ENCODE measurements at regions not wholly inside any gene's neighbourhood (a gene's known extent, or its start where the extent isn't known, plus 50 kb on each side); places are given as distances from the start of the nearest gene placed in this dataset.
"Not testable (repeated sequence)": the region's sequence is repeated elsewhere in the genome, so short reads cannot be mapped to it uniquely, and the experiment has no call there.

DNA sequence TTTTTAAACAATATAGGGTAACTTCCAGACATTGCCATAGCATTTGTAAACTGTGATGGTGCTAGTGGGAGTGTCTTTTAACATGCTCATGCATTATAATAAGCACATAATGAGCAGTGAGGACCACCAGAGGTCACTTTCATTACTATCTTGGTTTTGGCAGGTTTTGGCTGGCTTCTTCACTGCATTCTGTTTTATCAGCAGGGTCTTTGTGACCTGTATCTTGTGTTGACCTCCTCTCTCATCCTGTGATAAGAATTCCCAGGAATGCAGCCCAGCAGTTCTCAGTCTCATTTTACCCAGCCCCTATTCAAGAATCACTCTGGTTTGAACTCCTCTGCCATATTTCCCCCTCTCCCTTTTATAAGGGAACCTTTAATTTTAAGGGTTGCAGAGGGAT is 91.3 kb downstream of the ZNF467 start:
- Histone ChIP-seq H3K9ac (ENCODE audit: insufficient read depth in 1 of 2, low read length in 2 of 2) (no peak overlapping the region), H3K27me3 (ENCODE audit: control insufficient read depth in 3 of 3, insufficient read depth in 3 of 3, low read length in 2 of 3) (no peaks in the 10 kb centered on the region), H3K4me3 (no peak overlapping the region), H3K9me3 (ENCODE audit: control insufficient read depth in 4 of 4, insufficient read depth in 3 of 4, low read length in 3 of 4) (peaks cover 0 to 4% (median 0%) of the 10 kb centered on the region in 4 donors), H3K4me1 (ENCODE audit: control insufficient read depth in 5 of 5, insufficient read depth in 5 of 5, low read length in 5 of 5) (peaks cover 0 to 3% (median 0%) of the 10 kb centered on the region in 5 donors), H3K36me3 (ENCODE audit: control insufficient read depth in 4 of 4, insufficient read depth in 4 of 4, low read length in 4 of 4) (no peaks in the 10 kb centered on the region), H3K27ac (ENCODE audit: low read depth in 1 of 2, low read length in 1 of 2) (no peak overlapping the region)
- TF ChIP-seq, protein P1, sequence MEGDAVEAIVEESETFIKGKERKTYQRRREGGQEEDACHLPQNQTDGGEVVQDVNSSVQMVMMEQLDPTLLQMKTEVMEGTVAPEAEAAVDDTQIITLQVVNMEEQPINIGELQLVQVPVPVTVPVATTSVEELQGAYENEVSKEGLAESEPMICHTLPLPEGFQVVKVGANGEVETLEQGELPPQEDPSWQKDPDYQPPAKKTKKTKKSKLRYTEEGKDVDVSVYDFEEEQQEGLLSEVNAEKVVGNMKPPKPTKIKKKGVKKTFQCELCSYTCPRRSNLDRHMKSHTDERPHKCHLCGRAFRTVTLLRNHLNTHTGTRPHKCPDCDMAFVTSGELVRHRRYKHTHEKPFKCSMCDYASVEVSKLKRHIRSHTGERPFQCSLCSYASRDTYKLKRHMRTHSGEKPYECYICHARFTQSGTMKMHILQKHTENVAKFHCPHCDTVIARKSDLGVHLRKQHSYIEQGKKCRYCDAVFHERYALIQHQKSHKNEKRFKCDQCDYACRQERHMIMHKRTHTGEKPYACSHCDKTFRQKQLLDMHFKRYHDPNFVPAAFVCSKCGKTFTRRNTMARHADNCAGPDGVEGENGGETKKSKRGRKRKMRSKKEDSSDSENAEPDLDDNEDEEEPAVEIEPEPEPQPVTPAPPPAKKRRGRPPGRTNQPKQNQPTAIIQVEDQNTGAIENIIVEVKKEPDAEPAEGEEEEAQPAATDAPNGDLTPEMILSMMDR (IDR thresholded peaks at IDR 0.05; ENCODE audit: control extremely low read depth, extremely low read depth), result no peak
- DNase-seq, result no peak
- no peak for ATAC-seq (ENCODE audit: insufficient read depth, low FRiP score)

DNA sequence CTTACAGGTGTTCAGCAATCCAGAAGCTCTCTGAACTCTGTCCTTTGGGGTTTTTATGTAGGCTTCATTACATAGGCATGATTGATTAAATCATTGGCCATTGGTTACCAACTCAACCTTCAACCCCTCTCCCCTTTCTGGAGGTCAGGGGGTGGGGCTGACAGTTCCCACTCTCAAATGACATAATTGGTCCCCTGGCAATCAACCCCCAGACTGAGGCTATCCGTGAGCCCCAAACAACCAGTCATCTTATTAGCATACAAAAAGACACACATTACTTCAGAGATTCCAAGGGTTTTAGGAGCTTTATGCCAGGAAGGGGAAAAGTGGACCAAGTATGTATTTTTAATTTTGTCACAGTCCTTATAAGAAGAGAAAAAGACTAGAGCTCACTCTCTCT is 92.1 kb downstream of the ZNF467 start:
- Histone ChIP-seq H3K9me3 (ENCODE audit: control insufficient read depth in 4 of 4, insufficient read depth in 3 of 4, low read length in 3 of 4) (peaks cover 0 to 4% (median 0%) of the 10 kb centered on the region in 4 donors), H3K36me3 (ENCODE audit: control insufficient read depth in 4 of 4, insufficient read depth in 4 of 4, low read length in 4 of 4) (no peaks in the 10 kb centered on the region), H3K4me1 (ENCODE audit: control insufficient read depth in 5 of 5, insufficient read depth in 5 of 5, low read length in 5 of 5) (peaks cover 0 to 3% (median 0%) of the 10 kb centered on the region in 5 donors), H3K27me3 (ENCODE audit: control insufficient read depth in 3 of 3, insufficient read depth in 3 of 3, low read length in 2 of 3) (no peaks in the 10 kb centered on the region), H3K27ac (ENCODE audit: low read depth in 1 of 2, low read length in 1 of 2) (no peak overlapping the region), H3K4me3 (no peak overlapping the region), H3K9ac (ENCODE audit: insufficient read depth in 1 of 2, low read length in 2 of 2) (no peak overlapping the region)
- no peak for ATAC-seq (ENCODE audit: insufficient read depth, low FRiP score)
- no peak for DNase-seq
- 38 to 75% methylated on average over 1 of the region's 1 CpG for WGBS, 2 donors
- TF ChIP-seq, protein P1 (IDR thresholded peaks at IDR 0.05; ENCODE audit: control extremely low read depth, extremely low read depth), result no peak

DNA sequence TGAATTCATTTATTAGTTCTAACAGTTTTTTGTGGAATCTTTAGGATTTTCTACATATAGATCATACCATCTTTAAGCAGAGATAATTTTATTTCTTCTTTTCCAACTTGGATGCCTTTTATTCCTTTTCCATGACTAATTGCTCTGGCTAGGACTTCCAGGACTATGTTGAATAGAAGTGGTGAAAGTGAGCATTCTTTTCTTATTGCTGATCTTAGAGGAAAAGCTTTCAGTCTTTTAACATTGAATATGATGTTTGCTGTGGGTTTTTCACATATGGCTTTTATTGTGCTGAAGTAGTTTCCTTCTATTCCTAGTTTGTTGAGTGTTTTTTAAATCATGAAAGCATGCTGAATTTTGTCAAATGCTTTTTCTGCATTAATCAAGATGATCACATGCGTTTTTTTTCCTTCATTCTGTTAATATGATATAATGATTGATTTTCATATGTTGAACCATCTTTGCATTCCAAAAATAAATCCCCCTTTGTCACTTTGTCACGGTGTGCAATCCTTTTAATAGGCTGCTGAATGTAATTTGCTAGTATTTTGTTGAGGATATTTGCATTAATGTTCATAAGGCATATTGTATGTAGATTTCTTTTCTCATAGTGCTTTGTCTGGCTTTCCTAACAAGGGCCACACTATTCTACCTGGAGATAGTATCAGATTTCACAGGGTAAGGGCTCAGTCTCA is 92.9 kb downstream of the ZNF467 start:
- WGBS, 2 donors, result 58 to 85% methylated on average over 2 of the region's 2 CpGs
- TF ChIP-seq, protein P1 (IDR thresholded peaks at IDR 0.05; ENCODE audit: control extremely low read depth, extremely low read depth), result no peak
- Histone ChIP-seq H3K36me3 (ENCODE audit: control insufficient read depth in 4 of 4, insufficient read depth in 4 of 4, low read length in 4 of 4) (no peaks in the 10 kb centered on the region), H3K9ac (ENCODE audit: insufficient read depth in 1 of 2, low read length in 2 of 2) (no peak overlapping the region), H3K27ac (ENCODE audit: low read depth in 1 of 2, low read length in 1 of 2) (no peak overlapping the region), H3K27me3 (ENCODE audit: control insufficient read depth in 3 of 3, insufficient read depth in 3 of 3, low read length in 2 of 3) (no peaks in the 10 kb centered on the region), H3K4me3 (no peak overlapping the region), H3K4me1 (ENCODE audit: control insufficient read depth in 5 of 5, insufficient read depth in 5 of 5, low read length in 5 of 5) (no peaks in the 10 kb centered on the region), H3K9me3 (ENCODE audit: control insufficient read depth in 4 of 4, insufficient read depth in 3 of 4, low read length in 3 of 4) (peaks cover 0 to 4% (median 0%) of the 10 kb centered on the region in 4 donors)
- DNase-seq, result no peak
- ATAC-seq (ENCODE audit: insufficient read depth, low FRiP score), result no peak

DNA sequence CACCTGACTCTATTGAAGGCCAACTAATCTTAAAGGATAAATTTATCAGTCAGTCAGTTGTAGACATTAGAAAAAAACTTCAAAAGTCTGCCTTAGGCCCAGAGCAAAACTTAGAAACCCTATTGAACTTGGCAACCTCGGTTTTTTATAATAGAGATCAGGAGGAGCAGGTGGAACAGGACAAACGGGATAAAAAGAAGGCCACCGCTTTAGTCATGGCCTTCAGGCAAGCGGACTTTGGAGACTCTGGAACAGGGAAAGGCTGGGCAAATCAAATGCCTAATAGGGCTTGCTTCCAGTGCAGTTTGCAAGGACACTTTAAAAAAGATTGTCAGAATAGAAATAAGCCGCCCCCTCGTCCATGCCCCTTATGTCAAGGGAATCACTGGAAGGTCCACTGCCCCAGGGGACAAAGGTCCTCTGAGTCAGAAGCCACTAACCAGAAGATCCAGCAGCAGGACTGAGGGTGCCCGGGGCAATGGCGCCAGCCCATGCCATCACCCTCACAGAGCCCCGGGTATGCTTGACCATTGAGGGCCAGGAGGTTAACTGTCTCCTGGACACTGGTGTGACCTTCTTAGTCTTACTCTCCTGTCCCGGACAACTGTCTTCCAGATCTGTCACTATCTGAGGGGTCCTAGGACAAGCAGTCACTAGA is 98.5 kb downstream of the ZNF467 start:
- not testable (repeated sequence) for DNase-seq; H3K27ac ChIP-seq (ENCODE audit: low read depth in 1 of 2, low read length in 1 of 2)
- WGBS, 2 donors, result 84 to 93% methylated on average over 10 of the region's 10 CpGs

More for the DNA sequence above, 98.5 kb downstream of the ZNF467 start:
- H3K36me3 ChIP-seq (ENCODE audit: control insufficient read depth in 4 of 4, insufficient read depth in 4 of 4, low read length in 4 of 4); H3K4me3 ChIP-seq; ATAC-seq (ENCODE audit: insufficient read depth, low FRiP score); H3K9me3 ChIP-seq (ENCODE audit: control insufficient read depth in 4 of 4, insufficient read depth in 3 of 4, low read length in 3 of 4); H3K27me3 ChIP-seq (ENCODE audit: control insufficient read depth in 3 of 3, insufficient read depth in 3 of 3, low read length in 2 of 3); H3K9ac ChIP-seq (ENCODE audit: insufficient read depth in 1 of 2, low read length in 2 of 2): not testable (repeated sequence)
- H3K4me1 ChIP-seq (ENCODE audit: control insufficient read depth in 5 of 5, insufficient read depth in 5 of 5, low read length in 5 of 5), result peaks cover 0 to 12% (median 0%) of the 10 kb centered on the region in 5 donors

Measured in lung (tissue), 11 donors.